WERI-Rb-1 (cell line): ENCODE measurements at regions not wholly inside any gene's neighbourhood (a gene's known extent, or its start where the extent isn't known, plus 50 kb on each side); places are given as distances from the start of the nearest gene placed in this dataset.

Source experiments
- DNase-seq: peaks from one replicate; pipeline ENCODE4 v3.0.0-alpha.2; 2020
- H3K27ac ChIP-seq: fragments of 250-450 bp; sonication (Bioruptor Pico); 2 replicates; pipeline ENCODE4 v1.5.1; 2020; ENCODE audit warnings: mild to moderate bottlenecking, moderate library complexity
- H3K27me3 ChIP-seq: fragments of 250-450 bp; sonication (Bioruptor Pico); 2 replicates; pipeline ENCODE4 v1.5.1; 2021; ENCODE audit warnings: mild to moderate bottlenecking, low read depth, moderate library complexity; ENCODE audit not compliant: insufficient read depth, severe bottlenecking
- H3K36me3 ChIP-seq: fragments of 250-450 bp; sonication (Bioruptor Pico); 2 replicates; pipeline ENCODE4 v1.5.1; 2020; ENCODE audit warnings: mild to moderate bottlenecking, moderate library complexity
- H3K4me3 ChIP-seq: 2 replicates; pipeline ENCODE4 v1.5.1; 2011; ENCODE audit warnings: low read depth, mild to moderate bottlenecking, control low read depth, low read length
- H3K9me3 ChIP-seq: fragments of 250-450 bp; sonication (Bioruptor Pico); 2 replicates; pipeline ENCODE4 v1.5.1; 2021; ENCODE audit warnings: mild to moderate bottlenecking, moderate library complexity; ENCODE audit not compliant: severe bottlenecking
- CTCF ChIP-seq: IDR thresholded peaks from 2 replicates; pipeline ENCODE4 v1.5.1; 2011; ENCODE audit warnings: low read depth, mild to moderate bottlenecking, control low read depth, inconsistent platforms, low read length

GRCh38 chr6:140317950-140318349 is 943.5 kb upstream of the CITED2 start:
- DNase-seq, result no peak
- no peaks in the 10 kb centered on the region for H3K27me3 ChIP-seq
- H3K36me3 ChIP-seq, result no peaks in the 10 kb centered on the region
- TF ChIP-seq CTCF, result no peak
- H3K9me3 ChIP-seq, result no peaks in the 10 kb centered on the region
- H3K27ac ChIP-seq, result no peak overlapping the region
- H3K4me3 ChIP-seq, result no peak overlapping the region

DNA sequence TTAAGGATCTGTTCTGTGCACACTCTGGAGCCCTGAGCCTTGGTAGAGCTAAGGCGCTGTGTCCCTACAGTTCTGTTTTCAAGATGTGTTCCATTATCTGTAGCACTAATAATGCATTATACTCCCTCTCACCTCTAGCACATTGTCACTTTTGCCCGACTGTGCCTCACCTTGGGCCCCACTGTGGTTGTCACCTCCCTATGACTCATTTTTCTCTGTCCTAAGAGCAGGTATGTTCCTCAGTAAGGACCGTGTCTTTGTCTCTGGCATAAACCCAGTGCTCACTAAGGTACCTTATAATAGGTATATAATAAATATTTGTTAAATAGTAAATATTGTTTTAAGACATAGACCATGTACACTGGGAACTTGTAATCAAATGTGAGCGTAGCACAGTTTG is 942.5 kb upstream of the CITED2 start:
- no peak overlapping the region for H3K4me3 ChIP-seq

DNA sequence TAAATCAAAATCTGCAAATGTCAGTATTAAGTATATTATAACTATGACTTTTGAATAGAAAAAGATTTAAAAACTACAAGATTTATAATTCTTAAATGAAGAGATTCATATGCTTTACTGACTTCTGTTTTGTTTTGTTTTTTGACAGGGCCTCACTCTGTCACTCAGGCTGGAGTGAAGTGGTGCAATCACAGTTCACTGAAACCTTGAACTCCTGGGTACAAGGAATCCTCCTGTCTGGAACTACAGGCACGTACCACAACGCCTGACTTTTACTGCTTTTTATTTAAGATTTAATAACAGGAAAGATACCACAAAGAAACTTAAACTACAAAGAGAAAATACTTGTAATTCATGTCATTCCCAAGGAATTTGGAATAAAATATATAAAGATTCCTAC is 940.2 kb upstream of the CITED2 start:
- H3K27me3 ChIP-seq, result no peaks in the 10 kb centered on the region
- DNase-seq, result no peak
- H3K4me3 ChIP-seq, result no peak overlapping the region

More for the DNA sequence above, 942.5 kb upstream of the CITED2 start:
- no peak overlapping the region for H3K27ac ChIP-seq
- no peaks in the 10 kb centered on the region for H3K27me3 ChIP-seq
- H3K36me3 ChIP-seq, result no peaks in the 10 kb centered on the region
- H3K9me3 ChIP-seq, result no peaks in the 10 kb centered on the region
- TF ChIP-seq CTCF, result no peak
- no peak for DNase-seq

GRCh38 chr6:140311146-140311545 is 936.7 kb upstream of the CITED2 start:
- Histone ChIP-seq H3K36me3 (no peaks in the 10 kb centered on the region), H3K27me3 (no peaks in the 10 kb centered on the region), H3K27ac (no peak overlapping the region), H3K4me3 (no peak overlapping the region), H3K9me3 (no peaks in the 10 kb centered on the region)
- no peak for DNase-seq
- no peak for TF ChIP-seq CTCF

More for the DNA sequence above, 940.2 kb upstream of the CITED2 start:
- H3K27ac ChIP-seq, result no peak overlapping the region
- H3K9me3 ChIP-seq, result no peaks in the 10 kb centered on the region
- no peaks in the 10 kb centered on the region for H3K36me3 ChIP-seq
- TF ChIP-seq CTCF, result no peak

DNA sequence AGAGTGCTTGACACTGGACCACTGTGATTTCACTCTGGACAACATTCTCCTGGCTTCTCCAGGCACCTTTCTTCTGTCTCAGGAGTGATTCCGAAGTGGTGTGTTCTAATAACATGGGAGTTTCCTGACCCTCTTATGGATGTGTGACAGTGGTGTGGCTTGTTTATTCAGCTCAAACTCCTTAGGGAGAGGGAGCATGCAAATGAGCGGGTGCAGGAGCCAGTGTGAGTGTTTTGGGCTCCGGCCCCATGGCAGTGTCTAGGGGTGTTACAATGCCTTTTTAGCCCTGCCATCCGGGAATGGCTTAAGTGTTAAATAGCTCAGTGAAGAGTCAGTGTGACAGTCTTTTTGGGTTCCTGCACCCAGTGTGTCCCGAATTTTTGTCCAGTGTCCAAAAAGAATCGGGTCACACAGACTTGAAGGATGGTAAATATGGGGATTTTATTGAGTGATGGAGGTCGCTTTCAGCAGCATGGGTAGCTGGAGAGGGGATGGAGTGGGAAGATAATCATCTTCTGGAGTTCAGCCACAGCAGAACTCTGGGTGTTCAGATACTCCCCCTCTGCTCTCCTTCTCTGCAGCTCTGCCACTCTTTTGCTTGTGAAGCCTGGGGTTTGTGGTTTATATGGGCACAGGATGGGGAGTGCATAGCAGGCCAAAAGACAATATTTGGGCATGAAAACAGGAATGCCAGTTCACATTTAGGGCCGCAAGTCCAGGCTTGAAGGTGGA is 928.9 kb upstream of the CITED2 start:
- no peak overlapping the region for H3K4me3 ChIP-seq
- no peak for TF ChIP-seq CTCF
- DNase-seq, result no peak
- H3K36me3 ChIP-seq, result no peaks in the 10 kb centered on the region
- H3K9me3 ChIP-seq, result no peaks in the 10 kb centered on the region
- no peak overlapping the region for H3K27ac ChIP-seq
- no peaks in the 10 kb centered on the region for H3K27me3 ChIP-seq

- DNase-seq, result no peak
- Histone ChIP-seq H3K27ac (no peak overlapping the region), H3K27me3 (no peaks in the 10 kb centered on the region), H3K9me3 (no peaks in the 10 kb centered on the region), H3K36me3 (no peaks in the 10 kb centered on the region), H3K4me3 (no peak overlapping the region)
- no peak for TF ChIP-seq CTCF
Observed at GRCh38 chr6:140300331-140300730, 925.9 kb upstream of the CITED2 start.
